HEK293 (cell line): ENCODE measurements at regions not wholly inside any gene's neighbourhood (a gene's known extent, or its start where the extent isn't known, plus 50 kb on each side); places are given as distances from the start of the nearest gene placed in this dataset.

ENCODE experiments used
- CTCF ChIP-seq: fragments of 450-650 bp; formaldehyde crosslinking; IDR thresholded peaks from 2 replicates; pipeline ENCODE4 v1.5.1; 2016; ENCODE audit warnings: missing biosample characterization, missing genetic modification characterization
- ZBTB44 ChIP-seq: fragments of 450-650 bp; IDR thresholded peaks from 2 replicates; pipeline ENCODE4 v1.5.1; 2018; ENCODE audit warnings: missing biosample characterization, mild to moderate bottlenecking, missing genetic modification characterization
- ZBTB7A ChIP-seq: fragments of 450-650 bp; formaldehyde crosslinking; IDR thresholded peaks from 2 replicates; pipeline ENCODE4 v1.5.1; 2016; ENCODE audit warnings: low read depth, missing biosample characterization, missing genetic modification characterization
- ZNF169 ChIP-seq: fragments of 450-650 bp; formaldehyde crosslinking; IDR thresholded peaks from 2 replicates; pipeline ENCODE4 v1.5.1; 2016; ENCODE audit warnings: missing biosample characterization, missing genetic modification characterization
- ZNF639 ChIP-seq: fragments of 450-650 bp; formaldehyde crosslinking; IDR thresholded peaks from 2 replicates; pipeline ENCODE4 v1.5.1; 2016; ENCODE audit warnings: missing biosample characterization, missing genetic modification characterization

GRCh38 chr5:63805151-63805550 lies 157.1 kb downstream of the HTR1A start:
- TF ChIP-seq CTCF (tag by site-specific recombination) (no peak), ZNF639 (no peak), ZBTB7A (no peak), ZNF169 (tag by site-specific recombination) (no peak), ZBTB44 (tag by site-specific recombination) (no peak)
